A673 (cell line): ENCODE measurements at regions not wholly inside any gene's neighbourhood (a gene's known extent, or its start where the extent isn't known, plus 50 kb on each side); places are given as distances from the start of the nearest gene placed in this dataset.

Source experiments
- CTCF ChIP-seq: fragments of 300-800, 200-600 bp; sonication (generic); conservative IDR thresholded peaks from 2 replicates; pipeline ENCODE4 v1.5.1; 2017; ENCODE audit warnings: low read depth, mild to moderate bottlenecking, antibody characterized with exemption, low read length, moderate library complexity, mixed read lengths
- EZH2 ChIP-seq: fragments of 200-600 bp; sonication (generic); IDR thresholded peaks from 2 replicates; pipeline ENCODE4 v1.6.1; 2017; ENCODE audit warnings: borderline replicate concordance, low read depth, mild to moderate bottlenecking, mixed read lengths, antibody characterized with exemption, low read length; ENCODE audit not compliant: poor library complexity, severe bottlenecking

GRCh38 chr10:128763588-128763987, 637.4 kb upstream of the MKI67 start:
- no peak for TF ChIP-seq CTCF
- no peak for TF ChIP-seq EZH2
